KG1 (cell line): ENCODE measurements at regions not wholly inside any gene's neighbourhood (a gene's known extent, or its start where the extent isn't known, plus 50 kb on each side); places are given as distances from the start of the nearest gene placed in this dataset.
"Not testable (repeated sequence)": the region's sequence is repeated elsewhere in the genome, so short reads cannot be mapped to it uniquely, and the experiment has no call there.

ENCODE experiments used
- DNase-seq: peaks from one replicate; lab custom pipeline; 2025; lab: John Stamatoyannopoulos, UW

DNA sequence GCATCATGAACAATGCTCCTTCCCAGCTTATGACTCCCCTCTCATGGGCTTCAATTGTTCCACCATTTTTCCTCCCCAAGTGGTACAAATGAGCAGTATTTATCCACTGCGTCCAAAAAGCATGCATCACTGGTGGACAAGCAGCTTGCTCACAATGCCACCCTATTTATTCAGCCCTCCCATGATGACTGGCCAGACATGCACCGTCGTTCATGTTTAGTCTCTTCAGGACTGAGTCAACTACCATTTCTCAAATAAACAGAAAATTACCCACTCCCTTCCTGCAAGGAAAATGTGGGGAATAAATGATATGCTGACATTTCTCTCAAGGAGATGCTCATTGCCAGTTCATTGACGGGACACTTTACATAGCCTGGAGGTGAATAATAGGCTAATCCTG lies 300.4 kb downstream of the C6orf118 start:
- DNase-seq, result no peak

DNA sequence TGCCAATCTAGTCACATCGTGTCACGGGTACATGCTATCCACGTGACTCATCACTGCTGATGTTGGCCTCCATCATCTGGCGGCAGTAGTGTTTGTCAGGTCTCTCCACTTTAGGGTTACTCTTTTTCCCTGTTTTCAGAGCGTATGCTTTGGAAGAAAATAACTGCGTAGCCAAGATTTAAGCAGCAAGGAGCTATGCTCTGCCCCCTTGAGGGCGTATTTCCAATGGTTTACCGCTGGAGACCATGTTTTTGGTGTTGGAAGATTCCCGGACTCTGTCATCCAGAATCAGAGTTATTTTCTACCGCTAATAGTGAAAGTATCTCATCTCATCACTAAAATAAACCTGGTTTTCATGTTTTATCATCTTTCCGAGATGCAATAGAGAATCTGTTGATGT lies 306.5 kb downstream of the C6orf118 start:
- DNase-seq, result no peak

DNA sequence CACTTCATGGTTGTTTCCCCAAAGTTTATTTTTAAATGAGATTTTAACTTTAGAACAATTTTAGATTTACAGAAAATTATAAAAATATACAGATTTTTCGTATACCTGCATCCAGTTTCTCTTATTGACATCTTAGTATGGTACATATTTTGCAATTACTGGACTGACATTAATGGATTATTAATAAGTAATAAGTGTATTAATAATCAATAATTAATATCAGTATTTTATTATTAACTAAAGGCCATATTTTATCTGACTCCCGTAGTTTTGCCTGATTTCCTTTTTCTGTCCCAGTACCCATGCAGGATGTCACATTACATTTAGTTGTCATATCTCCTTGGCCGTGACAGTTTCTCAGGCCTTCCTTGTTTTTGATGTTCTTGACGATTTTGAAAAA lies 307.0 kb downstream of the C6orf118 start:
- no peak for DNase-seq

DNA sequence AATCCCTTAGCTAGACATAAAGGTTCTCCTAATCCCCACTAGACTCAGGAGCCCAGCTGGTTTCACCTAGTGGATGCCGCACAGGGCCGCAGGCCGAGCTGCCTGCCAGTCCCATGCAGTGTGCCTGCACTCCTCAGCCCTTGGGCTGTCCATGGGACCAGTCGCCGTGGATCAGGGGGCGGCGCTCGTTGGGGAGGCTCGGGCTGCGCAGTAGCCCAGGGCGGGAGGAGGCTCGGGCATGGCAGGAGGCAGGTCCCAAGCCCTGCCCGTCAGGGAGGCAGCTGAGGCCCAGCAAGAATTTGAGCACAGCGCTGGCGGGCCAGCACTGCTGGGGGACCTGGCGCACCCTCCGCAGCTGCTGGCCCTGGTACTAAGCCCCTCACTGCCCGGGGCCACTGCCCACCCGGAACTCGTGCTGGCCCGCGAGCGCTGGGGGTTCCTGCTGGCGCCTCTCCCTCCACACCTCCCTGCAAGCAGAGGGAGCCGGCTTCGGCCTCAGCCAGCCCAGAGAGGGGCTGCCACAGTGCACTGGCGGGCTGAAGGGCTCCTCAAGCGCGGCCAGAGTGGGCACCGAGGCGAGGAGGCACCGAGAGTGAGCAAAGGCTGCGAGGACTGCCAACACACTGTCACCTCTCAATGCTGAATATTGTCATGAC lies 307.8 kb downstream of the C6orf118 start:
- DNase-seq, result no peak

DNA sequence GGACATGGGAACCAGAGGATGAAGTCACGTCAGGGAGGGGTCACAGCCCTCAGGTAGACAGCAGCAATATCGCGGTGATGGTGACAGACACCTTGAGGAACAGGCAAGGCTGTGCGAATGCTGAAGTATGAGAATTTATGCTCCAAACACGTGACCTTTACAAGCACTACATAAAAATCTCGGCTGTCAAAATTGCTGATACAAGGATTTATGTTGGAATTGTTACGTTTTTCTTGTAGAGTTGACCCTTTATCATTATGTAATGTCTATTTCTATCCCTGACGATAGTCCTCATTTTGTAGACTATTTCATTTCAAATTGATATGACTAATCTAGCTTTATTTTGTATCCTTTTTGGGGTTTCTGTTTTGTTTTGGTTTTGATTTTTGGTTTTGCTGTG lies 311.1 kb downstream of the C6orf118 start:
- DNase-seq, result no peak

DNA sequence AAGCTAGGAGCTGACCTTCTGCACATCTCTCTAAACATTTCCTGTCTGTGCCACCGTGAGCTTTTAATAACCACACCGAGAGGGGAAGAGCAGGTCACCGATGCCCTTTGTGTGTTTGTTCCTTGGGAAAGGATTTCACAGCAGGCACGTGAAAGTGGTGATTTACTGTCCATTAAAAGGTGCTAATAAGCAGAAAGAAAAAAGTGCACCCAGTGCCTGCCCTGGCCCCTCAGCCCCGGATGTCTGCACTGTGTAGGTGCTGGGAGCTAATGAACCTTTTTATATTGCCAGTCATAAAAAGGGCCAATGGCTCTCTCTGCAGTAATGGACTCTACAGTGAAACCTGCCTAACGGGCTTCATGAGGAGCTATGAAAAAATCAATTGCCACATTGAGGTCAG lies 312.6 kb downstream of the C6orf118 start:
- no peak for DNase-seq

DNA sequence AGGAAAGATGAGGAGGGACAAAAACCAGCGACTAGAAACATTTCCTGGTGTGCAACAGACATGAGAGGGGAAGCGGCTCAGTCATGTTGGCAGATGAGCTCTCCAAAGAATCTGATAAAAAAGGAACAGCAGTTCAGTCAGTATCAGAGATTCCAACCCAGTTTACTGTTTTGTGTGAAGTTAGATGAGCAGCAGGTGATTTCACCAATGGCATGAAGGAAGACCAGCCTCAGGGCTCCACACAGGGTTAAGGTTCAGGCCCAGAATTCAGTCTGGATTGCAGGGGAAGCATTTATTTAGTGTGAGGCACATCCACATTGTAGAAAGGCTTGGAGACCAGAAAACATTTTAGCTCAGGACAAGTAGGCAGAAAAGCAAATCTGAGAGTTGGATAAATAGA lies 317.8 kb downstream of the C6orf118 start:
- no peak for DNase-seq

DNA sequence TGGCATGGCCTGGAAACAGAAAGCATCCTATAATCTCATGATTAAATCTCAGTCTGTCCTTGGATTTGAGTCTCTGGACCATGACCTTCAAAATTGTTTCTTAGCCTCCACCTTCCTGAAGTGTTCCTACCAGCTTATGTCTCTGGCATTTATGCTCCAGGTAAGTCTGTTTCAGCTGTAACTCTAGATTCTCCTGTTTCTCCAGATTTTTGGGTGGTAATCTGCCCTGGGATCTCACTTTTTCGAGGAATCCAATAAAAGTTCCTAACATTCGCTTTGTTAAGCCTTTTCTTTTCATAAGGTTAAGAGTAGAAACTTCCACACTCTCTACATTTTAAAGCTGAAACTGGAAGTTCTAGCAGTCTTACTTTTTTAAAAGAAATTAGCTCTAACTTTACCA lies 318.5 kb downstream of the C6orf118 start:
- DNase-seq, result no peak

DNA sequence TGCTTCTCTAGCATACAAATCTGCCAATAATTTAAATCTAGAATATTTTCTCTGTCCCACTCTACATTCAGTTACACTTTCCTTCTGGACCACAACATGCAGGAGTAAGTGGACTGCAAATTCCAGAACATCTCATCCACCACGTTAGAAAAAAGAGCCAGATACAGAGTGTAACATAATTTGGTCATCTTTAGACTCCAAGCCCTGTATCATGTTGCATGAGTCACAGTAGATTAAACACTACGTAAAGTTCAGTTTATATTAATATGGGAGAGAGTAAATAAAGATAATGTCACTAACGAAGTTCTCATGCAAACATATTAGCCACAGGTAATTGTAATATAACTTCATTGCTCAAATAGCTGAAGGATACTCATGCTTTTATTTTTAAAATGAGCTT lies 327.0 kb downstream of the C6orf118 start:
- DNase-seq, result no peak

DNA sequence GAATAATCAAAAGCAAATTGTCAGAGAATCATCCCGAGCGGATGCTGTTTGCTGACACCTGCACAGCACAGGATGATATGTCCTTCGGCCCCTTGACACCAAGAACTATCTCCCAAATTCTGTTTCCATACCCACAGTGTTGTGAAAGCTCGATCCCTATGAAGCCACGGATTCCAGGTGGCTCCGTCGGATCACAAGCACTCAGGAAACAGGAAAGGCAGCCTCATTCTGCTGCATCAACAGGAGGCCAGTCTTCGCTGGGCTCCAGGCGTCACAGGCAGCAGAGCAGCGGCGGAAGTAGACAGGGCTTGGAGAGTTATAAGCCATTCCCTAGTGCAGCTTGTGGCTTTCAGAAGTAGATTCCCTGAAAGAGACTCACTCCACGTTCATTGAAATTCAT lies 342.3 kb downstream of the C6orf118 start:
- no peak for DNase-seq

DNA sequence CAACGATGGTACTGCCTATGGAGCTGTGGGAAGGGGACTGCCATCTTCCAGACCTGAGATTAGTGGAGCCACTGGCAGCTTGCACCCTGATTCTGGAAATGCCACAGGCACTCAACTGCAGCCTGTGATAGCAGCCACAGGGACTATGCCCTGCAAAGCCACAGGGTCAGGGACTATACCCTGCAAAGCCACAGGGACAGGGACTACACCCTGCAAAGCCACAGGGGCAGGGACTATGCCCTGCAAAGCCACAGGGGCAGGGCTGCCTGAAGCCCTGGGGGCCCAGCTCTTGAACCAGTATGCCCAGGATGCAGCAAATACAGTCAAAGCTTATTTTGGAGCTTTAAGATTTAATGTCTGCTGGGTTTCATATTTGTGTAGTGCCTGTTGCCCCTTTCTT lies 346.6 kb downstream of the C6orf118 start:
- DNase-seq, result no peak

DNA sequence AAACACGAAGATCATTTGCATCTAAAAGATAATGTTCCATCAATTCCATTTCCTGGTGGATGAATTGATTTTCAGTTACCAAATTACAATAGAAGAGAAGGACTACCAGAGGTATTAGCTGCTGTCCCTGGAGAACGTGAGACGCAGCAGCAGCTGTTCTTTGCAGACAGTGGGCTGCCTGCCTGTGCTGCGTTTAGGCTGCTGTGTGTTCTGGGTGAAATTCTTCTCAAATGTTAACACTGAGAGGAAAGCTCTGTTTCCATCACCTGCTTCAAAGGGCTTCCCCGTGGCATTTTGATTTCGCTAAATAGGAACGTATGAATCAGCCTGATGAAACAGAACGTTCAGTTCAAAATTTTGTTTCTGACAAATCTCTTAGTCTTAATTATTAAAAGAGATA lies 362.2 kb downstream of the C6orf118 start:
- no peak for DNase-seq

DNA sequence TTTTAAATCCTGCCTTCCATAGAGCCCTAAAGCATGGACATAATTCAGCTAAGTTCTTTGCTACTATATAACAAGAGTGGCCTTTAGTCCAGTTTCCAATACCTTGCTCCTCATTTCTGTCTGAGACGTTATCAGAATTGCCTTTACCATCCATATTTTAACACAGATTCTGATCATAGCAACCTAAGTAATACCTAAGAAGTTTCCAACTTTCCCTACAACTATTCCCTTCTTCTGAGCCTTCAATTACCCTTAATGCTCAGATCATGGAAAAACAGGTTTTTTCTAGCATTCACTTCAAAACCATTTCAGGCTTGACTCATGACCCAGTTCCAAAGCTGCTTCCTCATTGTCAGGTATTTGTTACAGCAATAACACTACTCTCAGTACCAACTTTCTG lies 367.1 kb downstream of the C6orf118 start:
- no peak for DNase-seq

DNA sequence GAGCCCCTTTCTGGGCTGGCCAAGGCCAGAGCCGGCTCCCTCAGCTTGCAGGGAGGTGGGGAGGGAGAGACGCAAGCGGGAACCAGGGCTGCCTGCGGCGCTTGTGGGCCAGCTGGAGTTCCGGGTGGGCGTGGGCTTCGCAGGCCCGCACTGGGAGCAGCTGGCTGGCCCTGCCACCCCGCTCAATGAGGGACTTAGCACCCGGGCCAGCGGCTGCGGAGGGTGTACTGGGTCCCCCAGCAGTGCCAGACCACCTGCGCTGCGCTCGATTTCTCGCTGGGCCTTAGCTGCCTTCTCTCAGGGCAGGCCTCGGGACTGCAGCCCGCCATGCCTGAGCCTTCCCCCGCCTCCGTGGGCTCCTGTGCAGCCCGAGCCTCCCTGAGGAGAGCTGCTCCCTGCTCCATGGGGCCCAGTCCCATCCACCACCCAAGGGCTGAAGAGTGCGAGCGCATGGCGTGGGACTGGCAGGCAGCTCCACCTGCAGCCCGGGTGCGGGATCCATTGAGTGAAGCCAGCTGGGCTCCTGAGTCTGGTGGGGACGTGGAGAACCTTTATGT lies 376.1 kb downstream of the C6orf118 start:
- DNase-seq, result not testable (repeated sequence)

DNA sequence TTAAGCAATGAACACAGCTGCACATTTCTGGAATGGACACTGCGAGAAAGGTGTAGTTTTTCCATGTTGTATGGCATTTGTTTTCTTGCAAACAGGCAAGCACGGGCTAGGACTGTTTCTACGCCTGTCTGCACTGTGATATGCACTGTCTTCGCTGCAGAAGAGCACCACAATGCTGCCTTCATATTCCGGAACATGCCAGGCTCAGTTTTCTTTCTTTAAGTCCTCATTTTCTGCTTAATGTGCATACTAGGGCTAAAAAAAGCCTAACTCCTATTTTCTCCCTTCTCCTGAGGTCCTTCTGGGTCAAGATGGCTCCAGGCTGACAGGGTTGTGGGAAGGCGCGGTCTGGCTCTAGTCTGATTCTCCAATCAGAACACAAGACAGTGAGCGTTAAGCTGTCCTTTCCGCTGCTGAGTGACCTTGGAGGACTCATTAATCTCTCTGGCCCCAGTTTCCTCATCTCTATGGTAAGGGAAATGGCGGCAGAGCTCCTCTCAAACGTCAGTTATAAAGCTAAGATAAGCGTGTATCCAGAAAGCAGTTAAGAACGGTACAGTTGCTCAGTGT lies 379.9 kb downstream of the C6orf118 start:
- no peak for DNase-seq

DNA sequence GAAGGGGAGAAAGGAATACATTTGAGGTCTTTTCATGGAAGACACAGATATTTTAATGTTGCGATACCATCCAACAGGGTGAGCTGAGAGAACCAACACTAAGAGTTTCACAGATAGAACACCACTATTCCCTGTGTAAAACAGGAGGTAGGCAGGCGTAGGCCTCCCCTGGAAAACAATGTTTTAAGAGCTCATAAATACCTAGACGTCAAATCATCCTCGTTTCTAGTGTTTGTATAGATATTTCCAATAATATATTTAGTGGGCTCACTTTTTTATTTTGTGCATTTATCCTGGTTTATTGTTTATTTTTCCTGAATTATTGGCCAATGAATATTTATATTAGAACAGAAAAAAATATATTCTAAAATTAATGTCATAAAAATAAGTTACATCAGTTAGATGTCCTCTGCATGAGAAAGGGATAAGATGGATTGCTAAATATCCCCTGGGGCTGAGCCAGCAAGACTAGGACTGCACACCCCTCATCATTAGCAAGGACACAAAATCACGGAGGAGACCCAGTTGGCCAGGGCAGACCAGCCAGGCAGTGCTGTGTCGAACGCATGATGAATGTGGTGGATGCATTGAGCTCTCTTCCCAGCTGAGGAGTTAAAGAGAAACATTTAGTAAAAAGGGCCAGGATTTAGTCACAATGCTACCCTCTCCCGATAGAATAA lies 380.5 kb downstream of the C6orf118 start:
- DNase-seq, result no peak

DNA sequence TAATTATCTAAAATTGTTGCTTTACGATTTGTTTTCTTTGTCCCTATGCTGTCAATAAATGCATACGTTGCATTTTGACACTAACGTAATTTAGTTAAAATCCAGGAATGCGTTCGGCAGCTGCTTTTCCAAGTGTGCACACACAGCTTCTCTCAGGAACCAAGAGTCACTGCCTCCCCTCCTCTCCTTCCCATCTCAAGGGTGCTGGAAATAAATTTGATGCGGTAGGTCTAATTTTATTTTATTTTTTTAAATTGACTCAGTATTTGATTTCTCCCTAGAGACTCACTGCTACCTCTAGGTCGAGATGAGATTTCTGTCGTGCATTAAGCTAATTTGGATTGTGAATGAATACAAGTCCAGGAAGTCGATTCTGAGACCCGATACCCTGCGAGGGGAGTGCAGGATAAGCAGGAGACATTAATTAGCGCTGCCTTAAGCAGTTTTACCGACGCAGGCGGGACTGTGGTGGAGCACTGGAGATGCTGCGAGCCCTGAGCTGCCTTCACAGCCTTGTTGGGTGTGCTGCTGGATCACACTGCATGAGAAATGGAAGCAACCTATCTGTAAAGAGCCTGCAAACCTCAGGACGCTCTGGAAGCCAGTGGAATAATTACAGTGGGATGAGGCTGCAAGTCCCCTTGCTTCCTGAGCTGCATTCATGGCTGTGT lies 381.2 kb downstream of the C6orf118 start:
- no peak for DNase-seq

DNA sequence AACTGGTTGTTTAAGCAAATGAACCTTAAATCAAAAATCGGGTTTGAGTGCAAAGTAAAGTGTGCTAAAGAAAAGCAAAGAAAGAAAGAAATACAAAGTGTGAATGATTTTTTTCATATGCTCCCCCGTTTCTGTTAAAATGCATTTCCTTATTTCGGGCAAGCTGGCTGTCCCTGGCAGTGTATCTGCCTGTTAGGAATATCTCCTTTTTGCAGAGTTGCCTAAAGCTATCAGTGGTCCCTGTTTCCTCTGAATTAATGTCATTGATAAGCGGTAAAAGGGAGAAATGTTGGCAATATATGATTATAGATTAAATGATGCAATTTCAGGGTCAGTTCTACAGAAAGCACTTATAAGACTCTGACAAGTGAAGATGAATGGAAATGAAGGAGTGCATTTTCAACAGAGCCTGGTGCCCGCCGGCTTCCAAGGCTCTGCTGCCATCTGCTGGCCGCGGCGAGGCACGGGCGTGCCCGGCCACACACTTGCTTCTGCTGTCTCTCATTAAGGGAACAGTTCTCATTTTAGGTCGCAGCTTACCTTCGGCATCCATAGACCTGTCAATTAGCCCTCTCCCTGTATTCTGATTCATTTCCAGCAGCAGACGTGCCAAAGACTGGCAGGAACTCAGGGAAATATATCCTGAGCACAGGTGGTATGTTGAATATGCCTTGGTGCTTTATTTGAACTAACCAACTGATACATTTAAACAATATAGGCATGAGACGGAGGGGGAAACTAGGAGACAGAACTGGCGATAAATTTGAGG lies 381.9 kb downstream of the C6orf118 start:
- DNase-seq, result peak; percentile 23

DNA sequence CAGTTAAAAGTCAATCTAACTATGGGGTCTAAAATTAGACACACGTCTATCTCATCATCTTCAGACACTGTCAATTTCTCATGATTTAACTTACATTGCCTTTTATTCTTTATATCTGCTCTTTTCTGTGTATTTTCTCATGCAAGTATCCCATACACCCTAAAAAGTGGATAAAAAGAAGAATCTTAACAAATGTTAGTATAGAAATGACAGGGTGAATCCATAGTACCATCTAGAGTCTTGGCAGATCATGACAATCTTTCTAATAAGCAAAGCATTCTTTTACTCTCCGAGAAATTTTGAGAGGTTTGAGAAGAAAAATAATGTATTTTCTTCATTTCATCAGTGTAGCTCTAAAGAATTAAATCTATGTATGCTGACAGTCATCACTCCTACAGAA lies 382.7 kb downstream of the C6orf118 start:
- DNase-seq, result no peak

DNA sequence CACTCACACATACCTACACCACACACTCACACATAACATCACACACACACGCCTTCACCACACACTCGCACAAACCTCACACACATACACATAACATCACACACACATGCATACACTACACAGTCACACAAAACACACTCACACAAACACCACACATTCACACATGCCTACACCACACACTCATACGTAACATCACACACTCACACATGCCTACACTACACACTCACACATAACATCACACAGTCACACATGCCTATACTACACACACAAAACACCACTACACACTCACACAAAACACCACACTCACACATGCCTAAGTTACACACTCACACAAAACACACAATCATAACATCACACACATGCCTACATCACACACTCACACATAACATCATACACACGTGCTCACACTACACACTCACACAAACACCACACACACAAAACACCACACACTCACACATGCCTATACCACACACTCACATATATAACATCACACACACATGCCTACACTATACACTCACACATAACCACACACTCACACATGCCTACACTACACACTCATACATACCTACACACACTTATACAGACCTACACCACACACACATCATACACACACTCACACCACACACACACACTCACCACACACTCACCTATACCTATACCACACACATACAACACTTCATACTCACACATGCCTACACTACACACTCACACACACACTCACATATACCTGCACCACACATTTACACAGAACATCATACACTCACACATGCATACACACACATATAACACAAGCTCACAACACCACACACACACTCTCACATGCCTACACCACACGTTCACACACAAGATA lies 383.5 kb downstream of the C6orf118 start:
- DNase-seq, result no peak

DNA sequence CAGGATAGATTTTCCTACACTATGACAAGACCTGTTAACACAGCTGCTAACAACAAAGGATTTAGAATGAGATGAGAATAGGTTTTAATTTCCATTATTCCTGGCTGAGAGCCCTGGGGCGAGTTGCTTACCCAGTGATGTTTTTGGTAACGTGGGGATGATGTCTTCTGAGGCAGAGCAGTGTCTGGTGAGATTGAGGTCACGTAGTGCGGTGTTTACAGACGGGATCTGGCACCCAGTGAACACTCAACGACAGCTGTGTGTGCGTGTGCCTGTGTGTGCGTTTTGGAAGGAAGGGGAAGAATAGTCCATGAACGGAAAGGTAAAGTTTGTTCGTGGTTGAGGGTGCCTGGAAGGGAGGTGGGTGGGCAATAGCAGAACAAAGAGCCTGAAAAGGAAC lies 384.7 kb downstream of the C6orf118 start:
- no peak for DNase-seq
